HEK293 (cell line): ENCODE measurements at regions not wholly inside any gene's neighbourhood (a gene's known extent, or its start where the extent isn't known, plus 50 kb on each side); places are given as distances from the start of the nearest gene placed in this dataset.
A peak's percentile ranks its signal among the peaks of the same experiment; 100 is the strongest.

Source experiments
- CTCF ChIA-PET: fragments of 350-600 bp; formaldehyde crosslinking; extraction: SDS; loops from one replicate; lab custom pipeline; 2021; ENCODE audit warnings: antibody characterized with exemption; lab: Yijun Ruan, JAX
- POLR2A ChIA-PET: fragments of 300-600 bp; formaldehyde crosslinking; extraction: SDS; loops from one replicate; lab custom pipeline; 2020; ENCODE audit warnings: antibody characterized with exemption, inconsistent platforms; lab: Yijun Ruan, JAX
- H3K27ac ChIP-seq: fragments of 200-500 bp; sonication (Bioruptor generic); 2 replicates; pipeline ENCODE4 v1.5.1; 2014; ENCODE audit warnings: low read depth, low read length, control low read depth, inconsistent platforms; ENCODE audit errors: extremely low read depth
- H3K36me3 ChIP-seq, 2 experiments: fragments of 200-500 bp in 1 of 2; sonication (Bioruptor generic) in 1 of 2; 1 replicate in 1 of 2; 2 replicates in 1 of 2; pipeline ENCODE4 v1.5.1; 2014 to 2017; ENCODE audit warnings: inconsistent platforms in 2 of 2, low read length in 2 of 2; ENCODE audit not compliant: control insufficient read depth in 2 of 2, insufficient read depth in 1 of 2
- H3K4me1 ChIP-seq: fragments of 200-500 bp; sonication (Bioruptor generic); 2 replicates; pipeline ENCODE4 v1.5.1; 2014; ENCODE audit warnings: mild to moderate bottlenecking, low read length, inconsistent platforms; ENCODE audit not compliant: control insufficient read depth, insufficient read depth
- H3K4me3 ChIP-seq: 2 replicates; pipeline ENCODE4 v1.5.1; 2011; ENCODE audit warnings: low read depth, mild to moderate bottlenecking, control low read depth, low read length, moderate library complexity
- H3K9me3 ChIP-seq: fragments of 200-500 bp; sonication (Bioruptor generic); 2 replicates; pipeline ENCODE4 v1.5.1; 2014; ENCODE audit warnings: low read depth, low read length, inconsistent platforms; ENCODE audit not compliant: control insufficient read depth, insufficient read depth
- CTCF ChIP-seq: fragments of 450-650 bp; formaldehyde crosslinking; IDR thresholded peaks from 2 replicates; pipeline ENCODE4 v1.5.1; 2016; ENCODE audit warnings: missing biosample characterization, missing genetic modification characterization
- EGR2 ChIP-seq: fragments of 450-650 bp; formaldehyde crosslinking; IDR thresholded peaks from 2 replicates; pipeline ENCODE4 v1.5.1; 2016; ENCODE audit warnings: low read depth, missing biosample characterization, missing genetic modification characterization
- FEZF1 ChIP-seq: fragments of 450-650 bp; formaldehyde crosslinking; IDR thresholded peaks from 2 replicates; pipeline ENCODE4 v1.5.1; 2016; ENCODE audit warnings: missing biosample characterization, missing genetic modification characterization
- SCRT2 ChIP-seq: fragments of 450-650 bp; formaldehyde crosslinking; IDR thresholded peaks from 2 replicates; pipeline ENCODE4 v1.5.1; 2016; ENCODE audit warnings: missing biosample characterization, missing genetic modification characterization
- SETDB1 ChIP-seq: IDR thresholded peaks from one replicate; pipeline ENCODE4 v1.6.1; 2017; ENCODE audit warnings: mild to moderate bottlenecking, low read length, moderate library complexity, mixed read lengths; ENCODE audit not compliant: insufficient read length
- TRIM28 ChIP-seq: IDR thresholded peaks from 2 replicates; pipeline ENCODE4 v1.6.1; 2011; ENCODE audit warnings: low read length, control low read depth, borderline replicate concordance
- ZBTB10 ChIP-seq: fragments of 450-650 bp; formaldehyde crosslinking; IDR thresholded peaks from 2 replicates; pipeline ENCODE4 v1.5.1; 2016; ENCODE audit warnings: missing biosample characterization, missing genetic modification characterization
- ZEB2 ChIP-seq: fragments of 450-650 bp; formaldehyde crosslinking; IDR thresholded peaks from 2 replicates; pipeline ENCODE4 v1.5.1; 2016; ENCODE audit warnings: missing biosample characterization, missing genetic modification characterization
- ZNF112 ChIP-seq: fragments of 450-650 bp; formaldehyde crosslinking; IDR thresholded peaks from 2 replicates; pipeline ENCODE4 v1.5.0; 2017; ENCODE audit warnings: missing biosample characterization, missing genetic modification characterization
- ZNF184 ChIP-seq: fragments of 450-650 bp; IDR thresholded peaks from 2 replicates; pipeline ENCODE4 v1.5.1; 2018; ENCODE audit warnings: missing biosample characterization, mild to moderate bottlenecking, missing genetic modification characterization
- ZNF404 ChIP-seq: fragments of 450-650 bp; formaldehyde crosslinking; IDR thresholded peaks from 2 replicates; pipeline ENCODE4 v1.5.1; 2017; ENCODE audit warnings: missing biosample characterization, missing genetic modification characterization
- ZNF423 ChIP-seq: fragments of 450-650 bp; formaldehyde crosslinking; IDR thresholded peaks from 2 replicates; pipeline ENCODE4 v1.5.1; 2016; ENCODE audit warnings: missing biosample characterization, missing genetic modification characterization
- ZNF501 ChIP-seq: fragments of 450-650 bp; formaldehyde crosslinking; IDR thresholded peaks from 2 replicates; pipeline ENCODE4 v1.5.1; 2016; ENCODE audit warnings: missing biosample characterization, missing genetic modification characterization
- ZNF549 ChIP-seq: fragments of 450-650 bp; IDR thresholded peaks from 2 replicates; pipeline ENCODE4 v1.5.1; 2018; ENCODE audit warnings: missing biosample characterization, missing genetic modification characterization, mild to moderate bottlenecking, inconsistent platforms, moderate library complexity
- ZNF571 ChIP-seq: fragments of 450-650 bp; formaldehyde crosslinking; IDR thresholded peaks from 2 replicates; pipeline ENCODE4 v1.5.0; 2017; ENCODE audit warnings: missing biosample characterization, missing genetic modification characterization
- ZNF610 ChIP-seq: fragments of 450-650 bp; formaldehyde crosslinking; IDR thresholded peaks from 2 replicates; pipeline ENCODE4 v1.5.1; 2016; ENCODE audit warnings: missing biosample characterization, missing genetic modification characterization, borderline replicate concordance
- ZNF623 ChIP-seq: fragments of 450-650 bp; formaldehyde crosslinking; IDR thresholded peaks from 2 replicates; pipeline ENCODE4 v1.5.1; 2016; ENCODE audit warnings: missing biosample characterization, missing genetic modification characterization
- ZNF660 ChIP-seq: fragments of 450-650 bp; IDR thresholded peaks from 2 replicates; pipeline ENCODE4 v1.5.1; 2018; ENCODE audit warnings: missing biosample characterization, mild to moderate bottlenecking, missing genetic modification characterization
- ZNF768 ChIP-seq: fragments of 450-650 bp; formaldehyde crosslinking; IDR thresholded peaks from 2 replicates; pipeline ENCODE4 v1.5.1; 2018; ENCODE audit warnings: missing biosample characterization, mild to moderate bottlenecking, missing genetic modification characterization
- ZNF792 ChIP-seq: fragments of 450-650 bp; formaldehyde crosslinking; IDR thresholded peaks from 2 replicates; pipeline ENCODE4 v1.5.1; 2016; ENCODE audit warnings: missing biosample characterization, missing genetic modification characterization
- ZNF830 ChIP-seq: fragments of 450-650 bp; IDR thresholded peaks from 2 replicates; pipeline ENCODE4 v1.5.0; 2018; ENCODE audit warnings: missing biosample characterization, missing genetic modification characterization, low read depth, mild to moderate bottlenecking, moderate library complexity
- ZNF843 ChIP-seq: fragments of 450-650 bp; formaldehyde crosslinking; IDR thresholded peaks from 2 replicates; pipeline ENCODE4 v1.5.1; 2016; ENCODE audit warnings: missing biosample characterization, missing genetic modification characterization
- TF ChIP-seq, protein P1 (sequence below): fragments of 450-650 bp; formaldehyde crosslinking; IDR thresholded peaks from 2 replicates; pipeline ENCODE4 v1.5.1; 2016; ENCODE audit warnings: missing biosample characterization, missing genetic modification characterization
- TF ChIP-seq, protein P2 (sequence below): sonication (generic); formaldehyde crosslinking; IDR thresholded peaks from 2 replicates; pipeline ENCODE4 v1.8.1; 2022; ENCODE audit warnings: mild to moderate bottlenecking, moderate library complexity, missing genetic modification reagents

- POLR2A ChIA-PET = no interaction called here
- H3K9me3 ChIP-seq = no peaks in the 10 kb centered on the region
- TF ChIP-seq SETDB1 (peak; percentile 25), ZEB2 (tag by site-specific recombination) (no peak)
- TF ChIP-seq, all 188 proteins: peak for 1
- no peak overlapping the region for H3K27ac ChIP-seq
- no peak overlapping the region for H3K4me3 ChIP-seq
- CTCF ChIA-PET = interaction anchor here (0.6 to 3.2 kb wide), 15 partner anchors 9 to 798 kb away, joined by 3 to 16 read pairs (median 5); no protein-coding TSS in a partner anchor
- H3K36me3 ChIP-seq = no peaks in the 10 kb centered on the region
- no peaks in the 10 kb centered on the region for H3K4me1 ChIP-seq
Observed at GRCh38 chr9:117555964-117556629, 141.2 kb upstream of the ASTN2 start.

DNA sequence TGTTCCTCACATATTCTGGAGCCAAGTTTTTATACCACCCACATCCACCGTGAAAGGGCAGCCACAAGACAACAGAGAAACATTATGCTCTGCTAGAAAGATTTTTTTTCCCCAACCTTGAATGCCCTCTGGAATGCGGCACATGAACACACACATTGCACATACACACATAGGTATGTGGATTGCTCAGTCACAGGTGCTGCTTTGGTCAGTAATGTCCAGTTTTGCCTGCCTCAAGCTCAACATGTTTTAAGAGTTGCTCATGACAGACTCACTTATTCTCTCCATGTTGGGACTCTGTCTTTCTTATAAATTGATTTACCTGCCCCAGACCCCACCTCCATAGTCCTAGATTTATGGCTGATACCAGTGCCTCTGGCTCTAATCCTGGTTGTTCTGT lies 138.0 kb upstream of the ASTN2 start:
- no peak for TF ChIP-seq ZNF571 (tag by site-specific recombination)
- no peak for TF ChIP-seq ZNF423 (tag by site-specific recombination)
- TF ChIP-seq, protein P1, sequence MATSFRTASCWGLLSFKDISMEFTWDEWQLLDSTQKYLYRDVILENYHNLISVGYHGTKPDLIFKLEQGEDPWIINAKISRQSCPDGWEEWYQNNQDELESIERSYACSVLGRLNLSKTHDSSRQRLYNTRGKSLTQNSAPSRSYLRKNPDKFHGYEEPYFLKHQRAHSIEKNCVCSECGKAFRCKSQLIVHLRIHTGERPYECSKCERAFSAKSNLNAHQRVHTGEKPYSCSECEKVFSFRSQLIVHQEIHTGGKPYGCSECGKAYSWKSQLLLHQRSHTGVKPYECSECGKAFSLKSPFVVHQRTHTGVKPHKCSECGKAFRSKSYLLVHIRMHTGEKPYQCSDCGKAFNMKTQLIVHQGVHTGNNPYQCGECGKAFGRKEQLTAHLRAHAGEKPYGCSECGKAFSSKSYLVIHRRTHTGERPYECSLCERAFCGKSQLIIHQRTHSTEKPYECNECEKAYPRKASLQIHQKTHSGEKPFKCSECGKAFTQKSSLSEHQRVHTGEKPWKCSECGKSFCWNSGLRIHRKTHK = no peak
- no peak for TF ChIP-seq ZBTB10 (tag by site-specific recombination)
- TF ChIP-seq SCRT2 (tag by site-specific recombination) = no peak
- TF ChIP-seq ZNF112 (tag by site-specific recombination) = no peak
- TF ChIP-seq CTCF (tag by site-specific recombination) = no peak
- no peak for TF ChIP-seq ZNF830 (tag by site-specific recombination)
- Histone ChIP-seq H3K9me3 (no peaks in the 10 kb centered on the region), H3K4me3 (no peak overlapping the region), H3K27ac (no peak overlapping the region), H3K4me1 (no peaks in the 10 kb centered on the region), H3K36me3 (no peaks in the 10 kb centered on the region)
- POLR2A ChIA-PET = no interaction called here
- CTCF ChIA-PET = interaction anchor here (0.6 kb wide), 1 partner anchor 254 kb away, joined by 5 read pairs; no protein-coding TSS in a partner anchor

DNA sequence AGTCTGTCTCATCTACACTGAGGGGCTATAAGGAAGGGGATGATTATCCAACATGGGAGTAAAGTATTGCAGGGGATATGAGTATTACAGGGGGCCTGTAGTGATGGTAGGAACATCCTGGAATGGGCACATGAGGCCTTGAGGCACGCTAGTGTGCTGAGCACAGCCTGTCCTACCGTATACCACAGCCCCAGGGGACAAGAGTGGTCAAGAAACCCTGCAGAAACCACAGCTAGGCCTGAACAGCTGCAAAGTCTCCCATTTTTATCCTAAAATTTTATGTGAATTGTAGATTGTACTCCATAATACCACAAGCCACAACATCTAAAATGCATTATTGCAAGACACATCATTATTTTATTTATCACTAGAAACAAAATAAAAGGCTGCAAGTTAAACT lies 136.3 kb upstream of the ASTN2 start:
- H3K9me3 ChIP-seq = no peaks in the 10 kb centered on the region
- H3K36me3 ChIP-seq = no peaks in the 10 kb centered on the region
- H3K4me1 ChIP-seq = no peaks in the 10 kb centered on the region
- POLR2A ChIA-PET = no interaction called here
- no peak overlapping the region for H3K27ac ChIP-seq
- H3K4me3 ChIP-seq = no peak overlapping the region
- CTCF ChIA-PET = interaction anchor here (0.6 to 0.9 kb wide), 2 partner anchors 21 to 1386 kb away, joined by 4 to 6 read pairs; no protein-coding TSS in a partner anchor
- TF ChIP-seq ZNF610 (tag by site-specific recombination) (no peak), ZNF660 (tag by site-specific recombination) (no peak), ZNF549 (no peak), ZNF623 (tag by site-specific recombination) (no peak), ZNF792 (no peak), ZNF184 (tag by site-specific recombination) (no peak), FEZF1 (tag by site-specific recombination) (no peak), EGR2 (tag by site-specific recombination) (no peak), ZNF112 (tag by site-specific recombination) (no peak), ZNF768 (tag by site-specific recombination) (no peak), ZNF843 (tag by site-specific recombination) (no peak), ZNF404 (tag by site-specific recombination) (no peak), ZNF501 (no peak), TRIM28 (no peak)
- TF ChIP-seq, protein P2, sequence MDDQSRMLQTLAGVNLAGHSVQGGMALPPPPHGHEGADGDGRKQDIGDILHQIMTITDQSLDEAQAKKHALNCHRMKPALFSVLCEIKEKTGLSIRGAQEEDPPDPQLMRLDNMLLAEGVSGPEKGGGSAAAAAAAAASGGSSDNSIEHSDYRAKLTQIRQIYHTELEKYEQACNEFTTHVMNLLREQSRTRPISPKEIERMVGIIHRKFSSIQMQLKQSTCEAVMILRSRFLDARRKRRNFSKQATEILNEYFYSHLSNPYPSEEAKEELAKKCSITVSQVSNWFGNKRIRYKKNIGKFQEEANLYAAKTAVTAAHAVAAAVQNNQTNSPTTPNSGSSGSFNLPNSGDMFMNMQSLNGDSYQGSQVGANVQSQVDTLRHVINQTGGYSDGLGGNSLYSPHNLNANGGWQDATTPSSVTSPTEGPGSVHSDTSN = no peak
